H9 (cell line): ENCODE measurements at regions not wholly inside any gene's neighbourhood (a gene's known extent, or its start where the extent isn't known, plus 50 kb on each side); places are given as distances from the start of the nearest gene placed in this dataset.
A peak's percentile ranks its signal among the peaks of the same experiment; 100 is the strongest.

Experiments
- DNase-seq: peaks from one replicate; pipeline ENCODE4 v3.0.0-alpha.2; 2017
- H2AFZ ChIP-seq: one replicate; pipeline ENCODE4 v1.6.1; 2013; ENCODE audit warnings: mild to moderate bottlenecking, low read length, control low read depth, moderate library complexity
- H2AK5ac ChIP-seq: 2 replicates; pipeline ENCODE4 v1.6.1; 2013; ENCODE audit warnings: low read length, control low read depth, mixed read lengths; ENCODE audit not compliant: insufficient read length
- H2BK120ac ChIP-seq: one replicate; pipeline ENCODE4 v1.6.1; 2013; ENCODE audit warnings: low read depth, mild to moderate bottlenecking, low read length, control low read depth, inconsistent platforms; ENCODE audit not compliant: poor library complexity, severe bottlenecking
- H2BK12ac ChIP-seq: 2 replicates; pipeline ENCODE4 v1.6.1; 2013; ENCODE audit warnings: low read length, control low read depth, mixed read lengths, low read depth; ENCODE audit not compliant: insufficient read length
- H2BK15ac ChIP-seq: 2 replicates; pipeline ENCODE4 v1.6.1; 2013; ENCODE audit warnings: low read depth, low read length, control low read depth
- H2BK20ac ChIP-seq: one replicate; pipeline ENCODE4 v1.6.1; 2013; ENCODE audit warnings: low read depth, mild to moderate bottlenecking, low read length, control low read depth, inconsistent platforms; ENCODE audit not compliant: poor library complexity, severe bottlenecking
- H2BK5ac ChIP-seq: 2 replicates; pipeline ENCODE4 v1.6.1; 2013; ENCODE audit warnings: low read length, control low read depth, mixed read lengths; ENCODE audit not compliant: insufficient read length
- H3K14ac ChIP-seq: 2 replicates; pipeline ENCODE4 v1.6.1; 2013; ENCODE audit warnings: low read length, control low read depth; ENCODE audit not compliant: insufficient read depth
- H3K18ac ChIP-seq: 2 replicates; pipeline ENCODE4 v1.6.1; 2013; ENCODE audit warnings: low read depth, mild to moderate bottlenecking, mixed read lengths, low read length, control low read depth; ENCODE audit not compliant: insufficient read length
- H3K23ac ChIP-seq: 2 replicates; pipeline ENCODE4 v1.6.1; 2013; ENCODE audit warnings: low read length, control low read depth, mixed read lengths, low read depth; ENCODE audit not compliant: insufficient read length
- H3K23me2 ChIP-seq: 2 replicates; pipeline ENCODE4 v1.6.1; 2013; ENCODE audit warnings: low read depth, mild to moderate bottlenecking, mixed read lengths, low read length, control low read depth; ENCODE audit not compliant: insufficient read length, poor library complexity, severe bottlenecking
- H3K27ac ChIP-seq: 2 replicates; pipeline ENCODE4 v1.5.1; 2013; ENCODE audit warnings: low read length, control low read depth, mixed read lengths, low read depth; ENCODE audit not compliant: insufficient read length
- H3K27me3 ChIP-seq: 2 replicates; pipeline ENCODE4 v1.6.1; 2013; ENCODE audit warnings: low read length, control low read depth, inconsistent platforms; ENCODE audit not compliant: insufficient read depth
- H3K4ac ChIP-seq: 2 replicates; pipeline ENCODE4 v1.6.1; 2013; ENCODE audit warnings: low read depth, mild to moderate bottlenecking, control low read depth, inconsistent platforms, low read length, moderate library complexity
- H3K4me1 ChIP-seq: 2 replicates; pipeline ENCODE4 v1.6.1; 2013; ENCODE audit warnings: low read length, control low read depth, inconsistent platforms; ENCODE audit not compliant: insufficient read depth
- H3K4me2 ChIP-seq: 2 replicates; pipeline ENCODE4 v1.6.1; 2013; ENCODE audit warnings: low read length, control low read depth, mixed read lengths; ENCODE audit not compliant: insufficient read length, insufficient read depth
- H3K56ac ChIP-seq: 2 replicates; pipeline ENCODE4 v1.6.1; 2013; ENCODE audit warnings: low read depth, mild to moderate bottlenecking, mixed read lengths, low read length, control low read depth; ENCODE audit not compliant: insufficient read length
- H3K79me1 ChIP-seq: 2 replicates; pipeline ENCODE4 v1.6.1; 2013; ENCODE audit warnings: low read depth, mild to moderate bottlenecking, moderate library complexity, low read length, control low read depth, inconsistent platforms; ENCODE audit not compliant: insufficient read depth, poor library complexity, severe bottlenecking
- H3K79me2 ChIP-seq: 2 replicates; pipeline ENCODE4 v1.6.1; 2013; ENCODE audit warnings: low read length, control low read depth, inconsistent platforms; ENCODE audit not compliant: insufficient read depth
- H3K9ac ChIP-seq: 2 replicates; pipeline ENCODE4 v1.6.1; 2013; ENCODE audit warnings: low read length, control low read depth, mixed read lengths; ENCODE audit not compliant: insufficient read length; ENCODE audit errors: extremely low read depth
- H3K9me3 ChIP-seq: one replicate; pipeline ENCODE4 v1.6.1; 2013; ENCODE audit warnings: low read depth, low read length, inconsistent platforms; ENCODE audit not compliant: control insufficient read depth
- H3T11ph ChIP-seq: one replicate; pipeline ENCODE4 v1.6.1; 2013; ENCODE audit warnings: mild to moderate bottlenecking, low read length, control low read depth, inconsistent platforms
- H4K20me1 ChIP-seq: one replicate; pipeline ENCODE4 v1.6.1; 2013; ENCODE audit not compliant: control insufficient read depth, insufficient read length, insufficient read depth
- H4K5ac ChIP-seq: 2 replicates; pipeline ENCODE4 v1.6.1; 2013; ENCODE audit warnings: low read depth, mild to moderate bottlenecking, mixed read lengths, low read length, control low read depth; ENCODE audit not compliant: insufficient read length
- H4K8ac ChIP-seq: replicated peaks from 2 replicates; pipeline ENCODE4 v1.6.1; 2013; ENCODE audit warnings: low read length, control low read depth, mixed read lengths, low read depth; ENCODE audit not compliant: insufficient read length
- H4K91ac ChIP-seq: 2 replicates; pipeline ENCODE4 v1.6.1; 2013; ENCODE audit warnings: low read depth, mild to moderate bottlenecking, moderate library complexity, mixed read lengths, low read length, control low read depth; ENCODE audit not compliant: insufficient read length
- H3K27ac Mint-ChIP-seq, 3 experiments: 2 replicates in 2 of 3; 3 replicates in 1 of 3; pipeline ENCODE4 v1.8.0; 2020 to 2021; ENCODE audit warnings: mixed read lengths in 3 of 3, mild to moderate bottlenecking in 1 of 3, moderate library complexity in 1 of 3
- H3K27me3 Mint-ChIP-seq: 2 replicates; pipeline ENCODE4 v1.8.0; 2021; ENCODE audit warnings: low read depth, mild to moderate bottlenecking, moderate library complexity, mixed read lengths
- H3K36me3 Mint-ChIP-seq, 3 experiments: 2 replicates in 2 of 3; 3 replicates in 1 of 3; pipeline ENCODE4 v1.8.0; 2020 to 2021; ENCODE audit warnings: low read depth in 3 of 3, mixed read lengths in 3 of 3; ENCODE audit not compliant: insufficient read depth in 1 of 3
- H3K4me1 Mint-ChIP-seq, 2 experiments: 2 replicates each; pipeline ENCODE4 v1.8.0; 2020; ENCODE audit warnings: mixed read lengths in 2 of 2
- H3K4me3 Mint-ChIP-seq, 2 experiments: 2 replicates in 1 of 2; 3 replicates in 1 of 2; pipeline ENCODE4 v1.8.0; 2020 to 2021; ENCODE audit warnings: mild to moderate bottlenecking in 2 of 2, mixed read lengths in 2 of 2, moderate library complexity in 1 of 2
- H3K9me3 Mint-ChIP-seq, 2 experiments: 2 replicates in 1 of 2; 3 replicates in 1 of 2; pipeline ENCODE4 v1.8.0; 2020; ENCODE audit warnings: mild to moderate bottlenecking in 2 of 2, mixed read lengths in 2 of 2, moderate library complexity in 1 of 2
- CTCF ChIP-seq: fragments of 200-600 bp; sonication (generic); conservative IDR thresholded peaks from 3 replicates; pipeline ENCODE4 v1.8.0; 2021; ENCODE audit warnings: antibody characterized with exemption, mild to moderate bottlenecking
- WGBS: extraction: QIAGEN DNeasy Blood & Tissue Kit; methylation state at CpG from one replicate; pipeline ENCODE4 v1.1.7; 2013; ENCODE audit warnings: missing lambda C conversion rate, low lambda C conversion rate, mixed read lengths; ENCODE audit not compliant: insufficient read length; ENCODE audit errors: extremely low coverage; 5-methylcytosine and 5-hydroxymethylcytosine counted together

GRCh38 chr10:56096226-56096517 is 264.9 kb downstream of the ZWINT start:
- peaks cover 0 to 3% of the 10 kb centered on the region in 2 experiments; a peak in 2 of 4 replicates for H3K4me1 Mint-ChIP-seq

More at GRCh38 chr10:56096226-56096517, 264.9 kb downstream of the ZWINT start:
- Histone ChIP-seq H2BK120ac (no peak overlapping the region), H3K18ac (no peak overlapping the region), H3K27me3 (no peaks in the 10 kb centered on the region), H3T11ph (no peak overlapping the region), H3K79me1 (no peaks in the 10 kb centered on the region), H3K23me2 (no peaks in the 10 kb centered on the region), H3K9ac (no peak overlapping the region), H4K5ac (no peak overlapping the region), H2BK5ac (no peak overlapping the region), H3K9me3 (no peaks in the 10 kb centered on the region), H3K4me2 (no peak overlapping the region), H3K56ac (no peak overlapping the region), H3K23ac (no peak overlapping the region), H3K4ac (no peak overlapping the region), H3K4me1 (no peaks in the 10 kb centered on the region), H2AK5ac (no peak overlapping the region), H2BK15ac (no peak overlapping the region), H3K79me2 (no peaks in the 10 kb centered on the region), H2BK12ac (no peak overlapping the region), H2AFZ (no peak overlapping the region), H4K8ac (no peak overlapping the region), H4K20me1 (no peaks in the 10 kb centered on the region), H4K91ac (no peak overlapping the region), H3K27ac (no peak overlapping the region), H2BK20ac (no peak overlapping the region), H3K14ac (no peak overlapping the region)
- DNase-seq = no peak
- H3K9me3 Mint-ChIP-seq = peaks cover 8 to 12% of the 10 kb centered on the region in 2 experiments; a peak in 4 of 5 replicates
- peaks cover 0 to 7% (median 3%) of the 10 kb centered on the region in 3 experiments; a peak in 4 of 7 replicates for H3K36me3 Mint-ChIP-seq
- no peaks in the 10 kb centered on the region; the same call in none of the 2 replicates for H3K27me3 Mint-ChIP-seq
- no peak overlapping the region for H3K4me3 Mint-ChIP-seq
- no CpG with 5 or more reads among the region's 2 CpGs for WGBS
- peak overlapping the region in 1 of 3 experiments; percentile 76; a peak in 1 of 7 replicates for H3K27ac Mint-ChIP-seq
- TF ChIP-seq CTCF = no peak
